Right lobe of liver (tissue), 4 donors: ENCODE measurements at regions not wholly inside any gene's neighbourhood (a gene's known extent, or its start where the extent isn't known, plus 50 kb on each side); places are given as distances from the start of the nearest gene placed in this dataset.

Source experiments
- CTCF ChIP-seq, 4 donors: fragments of 200-600 bp in 3 of 4; fragments of 450-650 bp in 1 of 4; IDR thresholded peaks; one replicate each; pipeline versions ENCODE4 v1.5.1 to v1.8.0; 2016 to 2022; ENCODE audit warnings: antibody characterized with exemption in 4 of 4, mild to moderate bottlenecking in 2 of 4
- POLR2A ChIP-seq: fragments of 450-650 bp; IDR thresholded peaks from one replicate; pipeline ENCODE4 v1.6.1; 2017; ENCODE audit warnings: antibody characterized with exemption, mild to moderate bottlenecking
- donor health status: DM: no; HTN: no; CAD: no.
- donor health status: DM: no; HTN: no; CAD: no.
- donor health status: DM: no; HTN: yes; CAD: no.

GRCh38 chr1:22344329-22344630 lies 107.4 kb upstream of the ZBTB40 start:
- TF ChIP-seq CTCF (IDR thresholded peaks at IDR 0.05): no peak
- TF ChIP-seq POLR2A: no peak
